ENCODE measurements at regions not wholly inside any gene's neighbourhood (a gene's known extent, or its start where the extent isn't known, plus 50 kb on each side); places are given as distances from the start of the nearest gene placed in this dataset.

DNA sequence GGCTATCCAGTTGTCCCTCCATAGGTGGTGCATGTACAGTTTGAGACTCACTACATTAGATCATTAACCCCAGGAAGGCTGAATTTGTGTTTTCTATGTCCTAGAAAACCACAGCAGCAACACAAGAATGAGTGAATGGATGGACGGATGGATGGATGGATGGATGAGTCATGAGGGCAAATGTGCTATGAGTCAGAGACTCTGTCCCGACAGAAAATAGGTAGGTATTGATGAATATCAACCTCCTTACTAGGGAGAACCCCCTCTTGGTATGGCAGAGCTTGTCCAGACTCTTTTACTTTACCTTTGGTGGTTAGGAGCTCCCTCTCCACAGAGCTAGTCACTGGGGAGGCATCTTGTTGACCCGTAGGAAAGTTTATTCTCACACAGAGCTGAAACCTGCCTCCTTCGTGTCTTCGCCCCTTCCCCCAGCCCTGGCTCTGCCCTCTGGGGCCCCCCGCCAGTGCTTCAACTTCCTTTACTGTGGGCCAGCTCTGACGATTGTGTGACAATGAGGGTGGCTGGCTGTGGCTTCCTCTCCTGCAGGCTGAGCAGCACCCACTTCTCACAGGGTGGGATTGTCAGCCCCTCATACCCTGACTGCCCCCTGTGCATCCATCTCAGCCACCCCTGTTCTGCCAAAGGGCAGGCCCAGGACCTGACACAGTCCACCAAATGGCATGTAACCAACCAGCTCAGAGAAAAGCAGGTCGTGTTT is 145.2 kb downstream of the FOXD2 start:
- no peaks in the 10 kb centered on the region for H3K36me3 ChIP-seq

DNA sequence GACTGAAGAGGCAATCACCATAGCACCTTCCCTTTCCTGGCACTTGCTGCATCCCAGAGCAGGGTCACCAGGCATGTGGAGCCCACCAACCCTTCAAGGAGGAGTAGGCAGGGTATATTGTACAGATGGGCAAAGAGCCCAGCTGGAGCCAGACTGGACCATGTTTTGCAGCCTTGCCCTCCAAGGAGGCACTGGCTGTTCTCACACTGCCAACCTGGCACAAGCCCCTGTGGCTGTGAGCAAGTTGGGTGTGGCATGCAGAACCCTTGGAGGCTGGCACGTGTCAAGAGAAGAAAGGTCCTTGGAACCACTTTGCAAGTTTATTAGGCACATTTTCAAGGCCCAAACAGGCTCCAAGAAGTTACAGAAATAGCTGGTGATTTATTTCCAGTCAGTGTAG is 146.4 kb downstream of the FOXD2 start:
- Histone ChIP-seq H3K27me3 (peaks cover 0 to 2% (median 0%) of the 10 kb centered on the region in 3 donors), H3K36me3 (no peaks in the 10 kb centered on the region), H3K4me3 (no peak overlapping the region), H3K9me3 (no peaks in the 10 kb centered on the region), H3K4me1 (peaks cover 0 to 4% of the 10 kb centered on the region in 2 donors), H3K27ac (no peak overlapping the region)
- in situ Hi-C loops (cut with MboI; ENCODE audit: low sequenced_read_pairs in 4 of 4), result no loop called here
- intact Hi-C loops (cut with DNase I; ENCODE audit: low total_unique reads), result no loop called here
- DNase-seq (no peak), ATAC-seq (peak in 1 of 2 donors; percentile 57)
- TF ChIP-seq, protein P1, sequence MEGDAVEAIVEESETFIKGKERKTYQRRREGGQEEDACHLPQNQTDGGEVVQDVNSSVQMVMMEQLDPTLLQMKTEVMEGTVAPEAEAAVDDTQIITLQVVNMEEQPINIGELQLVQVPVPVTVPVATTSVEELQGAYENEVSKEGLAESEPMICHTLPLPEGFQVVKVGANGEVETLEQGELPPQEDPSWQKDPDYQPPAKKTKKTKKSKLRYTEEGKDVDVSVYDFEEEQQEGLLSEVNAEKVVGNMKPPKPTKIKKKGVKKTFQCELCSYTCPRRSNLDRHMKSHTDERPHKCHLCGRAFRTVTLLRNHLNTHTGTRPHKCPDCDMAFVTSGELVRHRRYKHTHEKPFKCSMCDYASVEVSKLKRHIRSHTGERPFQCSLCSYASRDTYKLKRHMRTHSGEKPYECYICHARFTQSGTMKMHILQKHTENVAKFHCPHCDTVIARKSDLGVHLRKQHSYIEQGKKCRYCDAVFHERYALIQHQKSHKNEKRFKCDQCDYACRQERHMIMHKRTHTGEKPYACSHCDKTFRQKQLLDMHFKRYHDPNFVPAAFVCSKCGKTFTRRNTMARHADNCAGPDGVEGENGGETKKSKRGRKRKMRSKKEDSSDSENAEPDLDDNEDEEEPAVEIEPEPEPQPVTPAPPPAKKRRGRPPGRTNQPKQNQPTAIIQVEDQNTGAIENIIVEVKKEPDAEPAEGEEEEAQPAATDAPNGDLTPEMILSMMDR (IDR thresholded peaks at IDR 0.05 in 4 of 5, conservative IDR thresholded peaks at IDR 0.05 in 1 of 5), result no peak
- TF ChIP-seq POLR2A (IDR thresholded peaks at IDR 0.05), result no peak

More for the DNA sequence above, 145.2 kb downstream of the FOXD2 start:
- H3K4me1 ChIP-seq, result peaks cover 0 to 4% of the 10 kb centered on the region in 2 donors
- TF ChIP-seq, protein P1 (IDR thresholded peaks at IDR 0.05 in 4 of 5, conservative IDR thresholded peaks at IDR 0.05 in 1 of 5), result no peak
- no peak for TF ChIP-seq POLR2A (IDR thresholded peaks at IDR 0.05)
- H3K27me3 ChIP-seq, result peaks cover 0 to 2% (median 0%) of the 10 kb centered on the region in 3 donors
- in situ Hi-C loops (cut with MboI; ENCODE audit: low sequenced_read_pairs in 4 of 4), result no loop called here
- no peak overlapping the region for H3K4me3 ChIP-seq
- DNase-seq (no peak), ATAC-seq (no peak)
- no peaks in the 10 kb centered on the region for H3K9me3 ChIP-seq
- intact Hi-C loops (cut with DNase I; ENCODE audit: low total_unique reads), result no loop called here
- H3K27ac ChIP-seq, result no peak overlapping the region

DNA sequence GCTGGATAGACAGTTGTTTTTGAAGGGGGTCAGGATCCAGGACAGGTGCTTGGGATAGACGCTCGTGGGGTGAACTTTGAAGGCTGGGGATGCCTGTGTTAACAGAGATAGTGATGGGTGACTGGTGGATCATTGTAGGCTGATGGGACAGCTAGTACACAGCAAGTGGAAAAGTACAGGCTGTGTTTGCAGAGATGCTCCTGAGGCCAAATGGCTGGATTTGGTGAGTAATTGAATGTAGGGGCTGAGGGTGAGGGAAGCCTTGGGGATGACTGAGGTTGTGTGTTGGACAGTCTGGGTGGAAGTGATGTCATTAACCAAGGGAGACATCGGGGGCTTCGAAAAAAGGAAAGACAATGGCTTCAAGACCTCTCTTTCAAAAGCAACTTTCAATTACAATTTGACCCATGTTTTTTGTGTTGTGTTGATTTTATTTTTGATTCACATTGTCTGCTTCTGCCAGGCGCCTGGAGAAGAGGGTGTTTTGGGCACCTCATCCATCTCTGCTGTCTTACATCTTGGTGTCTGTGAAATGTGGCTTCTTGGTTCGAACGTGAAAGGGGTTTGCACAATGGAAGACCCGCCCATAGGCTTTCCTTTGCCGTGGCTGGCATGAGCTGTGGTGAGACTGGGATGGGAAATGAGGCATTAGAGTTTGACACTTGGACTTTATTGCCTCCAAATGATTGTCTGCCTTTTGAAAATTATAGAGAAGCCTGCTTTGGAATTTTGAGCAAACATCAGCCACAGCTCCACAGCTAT is 147.5 kb downstream of the FOXD2 start:
- H3K36me3 ChIP-seq, result no peaks in the 10 kb centered on the region
- DNase-seq, result no peak
- H3K4me1 ChIP-seq, result peaks cover 0 to 4% of the 10 kb centered on the region in 2 donors
- no peak for TF ChIP-seq POLR2A (IDR thresholded peaks at IDR 0.05)
- TF ChIP-seq, protein P1 (IDR thresholded peaks at IDR 0.05 in 4 of 5, conservative IDR thresholded peaks at IDR 0.05 in 1 of 5), result no peak
- no peaks in the 10 kb centered on the region for H3K27me3 ChIP-seq
- intact Hi-C loops (cut with DNase I; ENCODE audit: low total_unique reads), result no loop called here
- in situ Hi-C loops (cut with MboI; ENCODE audit: low sequenced_read_pairs in 4 of 4), result no loop called here
- no peak overlapping the region for H3K27ac ChIP-seq
- H3K4me3 ChIP-seq, result no peak overlapping the region
- no peak for ATAC-seq
- no peaks in the 10 kb centered on the region for H3K9me3 ChIP-seq

GRCh38 chr1:47587891-47588582 is 150.2 kb downstream of the FOXD2 start:
- DNase-seq, result no peak

More at GRCh38 chr1:47587891-47588582, 150.2 kb downstream of the FOXD2 start:
- ATAC-seq, result peak; percentile 38 to 82
- Histone ChIP-seq H3K9me3 (no peaks in the 10 kb centered on the region), H3K4me1 (peaks cover 0 to 8% of the 10 kb centered on the region in 2 donors), H3K36me3 (no peaks in the 10 kb centered on the region), H3K4me3 (no peak overlapping the region), H3K27me3 (peaks cover 0 to 3% (median 2%) of the 10 kb centered on the region in 3 donors), H3K27ac (no peak overlapping the region)
- intact Hi-C loops (cut with DNase I; ENCODE audit: low total_unique reads) (no loop called here), in situ Hi-C loops (cut with MboI; ENCODE audit: low sequenced_read_pairs in 4 of 4) (no loop called here)
- TF ChIP-seq, protein P1 (IDR thresholded peaks at IDR 0.05 in 4 of 5, conservative IDR thresholded peaks at IDR 0.05 in 1 of 5), result no peak
- no peak for TF ChIP-seq POLR2A (IDR thresholded peaks at IDR 0.05)
